ENCODE measurements at regions not wholly inside any gene's neighbourhood (a gene's known extent, or its start where the extent isn't known, plus 50 kb on each side); places are given as distances from the start of the nearest gene placed in this dataset.
A peak's percentile ranks its signal among the peaks of the same experiment; 100 is the strongest.
"Not testable (repeated sequence)": the region's sequence is repeated elsewhere in the genome, so short reads cannot be mapped to it uniquely, and the experiment has no call there.

GRCh38 chr9:78406933-78407332, 110.0 kb downstream of the PSAT1 start:
- H3K9me3 ChIP-seq (ENCODE audit: control insufficient read depth, low read length), result no peaks in the 10 kb centered on the region
- ATAC-seq (no peak), DNase-seq (no peak)
- H3K4me1 ChIP-seq (ENCODE audit: control insufficient read depth, insufficient read depth, low read length), result no peaks in the 10 kb centered on the region
- H3K27me3 ChIP-seq (ENCODE audit: control insufficient read depth, insufficient read depth), result no peaks in the 10 kb centered on the region
- H3K27ac ChIP-seq (ENCODE audit: low read length), result no peak overlapping the region
- intact Hi-C loops (cut with DNase I), result no loop called here
- 59% methylated on average over 2 of the region's 2 CpGs for WGBS
- no peak overlapping the region for H3K4me3 ChIP-seq (ENCODE audit: low read length)

- no peaks in the 10 kb centered on the region for H3K27me3 ChIP-seq (ENCODE audit: control insufficient read depth, insufficient read depth)
- H3K9me3 ChIP-seq (ENCODE audit: control insufficient read depth, low read length), result no peaks in the 10 kb centered on the region
- H3K4me1 ChIP-seq (ENCODE audit: control insufficient read depth, insufficient read depth, low read length), result no peaks in the 10 kb centered on the region
- 80% methylated on average over 8 of the region's 8 CpGs for WGBS
- H3K27ac ChIP-seq (ENCODE audit: low read length), result no peak overlapping the region
- DNase-seq (no peak), ATAC-seq (no peak)
- intact Hi-C loops (cut with DNase I), result no loop called here
- no peak overlapping the region for H3K4me3 ChIP-seq (ENCODE audit: low read length)
Observed at GRCh38 chr9:78407636-78408312, 110.8 kb downstream of the PSAT1 start.

- Histone ChIP-seq H3K4me3 (ENCODE audit: low read length) (no peak overlapping the region), H3K27ac (ENCODE audit: low read length) (no peak overlapping the region), H3K27me3 (ENCODE audit: control insufficient read depth, insufficient read depth) (no peaks in the 10 kb centered on the region), H3K4me1 (ENCODE audit: control insufficient read depth, insufficient read depth, low read length) (no peaks in the 10 kb centered on the region), H3K9me3 (ENCODE audit: control insufficient read depth, low read length) (no peaks in the 10 kb centered on the region)
- intact Hi-C loops (cut with DNase I), result no loop called here
- WGBS, result 94% methylated on average over 1 of the region's 1 CpG
- ATAC-seq (no peak), DNase-seq (no peak)
Observed at GRCh38 chr9:78408388-78408787, 111.5 kb downstream of the PSAT1 start.

- H3K9me3 ChIP-seq (ENCODE audit: control insufficient read depth, low read length); H3K4me1 ChIP-seq (ENCODE audit: control insufficient read depth, insufficient read depth, low read length); ATAC-seq; H3K4me3 ChIP-seq (ENCODE audit: low read length); H3K27me3 ChIP-seq (ENCODE audit: control insufficient read depth, insufficient read depth); intact Hi-C loops (cut with DNase I); H3K27ac ChIP-seq (ENCODE audit: low read length): not testable (repeated sequence)
- WGBS, result 89% methylated on average over 25 of the region's 25 CpGs
- DNase-seq, result peak in 2 of 3 donors; percentile 40 to 45
Observed at GRCh38 chr9:78409928-78410510, 113.1 kb downstream of the PSAT1 start.

GRCh38 chr9:78422309-78422708, 125.4 kb downstream of the PSAT1 start:
- 69% methylated on average over 5 of the region's 5 CpGs for WGBS
- DNase-seq (no peak), ATAC-seq (no peak)
- Histone ChIP-seq H3K4me3 (ENCODE audit: low read length) (no peak overlapping the region), H3K4me1 (ENCODE audit: control insufficient read depth, insufficient read depth, low read length) (no peaks in the 10 kb centered on the region), H3K27me3 (ENCODE audit: control insufficient read depth, insufficient read depth) (no peaks in the 10 kb centered on the region), H3K9me3 (ENCODE audit: control insufficient read depth, low read length) (no peaks in the 10 kb centered on the region), H3K27ac (ENCODE audit: low read length) (no peak overlapping the region)
- intact Hi-C loops (cut with DNase I), result no loop called here

- Histone ChIP-seq H3K9me3 (ENCODE audit: control insufficient read depth, low read length) (no peaks in the 10 kb centered on the region), H3K27me3 (ENCODE audit: control insufficient read depth, insufficient read depth) (no peaks in the 10 kb centered on the region), H3K4me3 (ENCODE audit: low read length) (no peak overlapping the region), H3K27ac (ENCODE audit: low read length) (no peak overlapping the region), H3K4me1 (ENCODE audit: control insufficient read depth, insufficient read depth, low read length) (no peaks in the 10 kb centered on the region)
- ATAC-seq (no peak), DNase-seq (no peak)
- intact Hi-C loops (cut with DNase I), result no loop called here
- 95% methylated on average over 3 of the region's 3 CpGs for WGBS
Observed at GRCh38 chr9:78424299-78424698, 127.4 kb downstream of the PSAT1 start.

GRCh38 chr9:78428640-78429039, 131.7 kb downstream of the PSAT1 start:
- no peak for ATAC-seq
- no peaks in the 10 kb centered on the region for H3K27me3 ChIP-seq (ENCODE audit: control insufficient read depth, insufficient read depth)
- no peaks in the 10 kb centered on the region for H3K9me3 ChIP-seq (ENCODE audit: control insufficient read depth, low read length)
- H3K27ac ChIP-seq (ENCODE audit: low read length), result no peak overlapping the region
- no peaks in the 10 kb centered on the region for H3K4me1 ChIP-seq (ENCODE audit: control insufficient read depth, insufficient read depth, low read length)
- 80% methylated on average over 2 of the region's 2 CpGs for WGBS
- DNase-seq, result no peak
- intact Hi-C loops (cut with DNase I), result no loop called here
- no peak overlapping the region for H3K4me3 ChIP-seq (ENCODE audit: low read length)

GRCh38 chr9:78430387-78430786, 133.5 kb downstream of the PSAT1 start:
- intact Hi-C loops (cut with DNase I), result no loop called here
- Histone ChIP-seq H3K4me1 (ENCODE audit: control insufficient read depth, insufficient read depth, low read length) (no peaks in the 10 kb centered on the region), H3K27ac (ENCODE audit: low read length) (no peak overlapping the region), H3K27me3 (ENCODE audit: control insufficient read depth, insufficient read depth) (no peaks in the 10 kb centered on the region), H3K4me3 (ENCODE audit: low read length) (no peak overlapping the region), H3K9me3 (ENCODE audit: control insufficient read depth, low read length) (no peaks in the 10 kb centered on the region)
- 85% methylated on average over 3 of the region's 3 CpGs for WGBS
- ATAC-seq (no peak), DNase-seq (no peak)

- 82% methylated on average over 6 of the region's 6 CpGs for WGBS
- intact Hi-C loops (cut with DNase I); H3K27me3 ChIP-seq (ENCODE audit: control insufficient read depth, insufficient read depth); H3K27ac ChIP-seq (ENCODE audit: low read length); DNase-seq; H3K9me3 ChIP-seq (ENCODE audit: control insufficient read depth, low read length); H3K4me1 ChIP-seq (ENCODE audit: control insufficient read depth, insufficient read depth, low read length); ATAC-seq; H3K4me3 ChIP-seq (ENCODE audit: low read length): not testable (repeated sequence)
Observed at GRCh38 chr9:78431039-78431438, 134.1 kb downstream of the PSAT1 start.

GRCh38 chr9:78436873-78437272, 139.9 kb downstream of the PSAT1 start:
- Histone ChIP-seq H3K9me3 (ENCODE audit: control insufficient read depth, low read length) (no peaks in the 10 kb centered on the region), H3K27me3 (ENCODE audit: control insufficient read depth, insufficient read depth) (no peaks in the 10 kb centered on the region), H3K4me1 (ENCODE audit: control insufficient read depth, insufficient read depth, low read length) (no peaks in the 10 kb centered on the region), H3K27ac (ENCODE audit: low read length) (no peak overlapping the region), H3K4me3 (ENCODE audit: low read length) (no peak overlapping the region)
- 68% methylated on average over 2 of the region's 2 CpGs for WGBS
- DNase-seq (no peak), ATAC-seq (no peak)
- intact Hi-C loops (cut with DNase I), result no loop called here

- H3K27me3 ChIP-seq (ENCODE audit: control insufficient read depth, insufficient read depth), result no peaks in the 10 kb centered on the region
- no peak overlapping the region for H3K4me3 ChIP-seq (ENCODE audit: low read length)
- no peaks in the 10 kb centered on the region for H3K9me3 ChIP-seq (ENCODE audit: control insufficient read depth, low read length)
- H3K27ac ChIP-seq (ENCODE audit: low read length), result no peak overlapping the region
- DNase-seq (no peak), ATAC-seq (no peak)
- intact Hi-C loops (cut with DNase I), result no loop called here
- WGBS, result 85% methylated on average over 2 of the region's 2 CpGs
- no peaks in the 10 kb centered on the region for H3K4me1 ChIP-seq (ENCODE audit: control insufficient read depth, insufficient read depth, low read length)
Observed at GRCh38 chr9:78437296-78437695, 140.4 kb downstream of the PSAT1 start.

GRCh38 chr9:78437806-78438205, 140.9 kb downstream of the PSAT1 start:
- H3K9me3 ChIP-seq (ENCODE audit: control insufficient read depth, low read length), result no peaks in the 10 kb centered on the region
- H3K4me3 ChIP-seq (ENCODE audit: low read length), result no peak overlapping the region
- ATAC-seq, result no peak
- WGBS, result 86% methylated on average over 7 of the region's 7 CpGs
- no peaks in the 10 kb centered on the region for H3K27me3 ChIP-seq (ENCODE audit: control insufficient read depth, insufficient read depth)
- DNase-seq, result no peak
- H3K27ac ChIP-seq (ENCODE audit: low read length), result no peak overlapping the region
- no peaks in the 10 kb centered on the region for H3K4me1 ChIP-seq (ENCODE audit: control insufficient read depth, insufficient read depth, low read length)
- intact Hi-C loops (cut with DNase I), result no loop called here
